ENCODE measurements at regions not wholly inside any gene's neighbourhood (a gene's known extent, or its start where the extent isn't known, plus 50 kb on each side); places are given as distances from the start of the nearest gene placed in this dataset.

GRCh38 chr5:176132471-176133288 lies 105.5 kb upstream of the SIMC1 start (continued):
- TF ChIP-seq TRIM24 (CRISPR knock-in tag; IDR thresholded peaks at IDR 0.05) (no peak), ZNF33B (CRISPR knock-in tag; IDR thresholded peaks at IDR 0.05) (no peak), ADNP (CRISPR knock-in tag; IDR thresholded peaks at IDR 0.05) (no peak), CENPT (CRISPR knock-in tag; IDR thresholded peaks at IDR 0.05; ENCODE audit: low read depth) (no peak), ZFYVE20 (CRISPR knock-in tag; IDR thresholded peaks at IDR 0.05; ENCODE audit: borderline replicate concordance, low read depth) (no peak), ZNF569 (CRISPR knock-in tag; IDR thresholded peaks at IDR 0.05; ENCODE audit: borderline replicate concordance) (no peak), GZF1 (CRISPR knock-in tag; IDR thresholded peaks at IDR 0.05) (no peak), NR0B2 (CRISPR knock-in tag; IDR thresholded peaks at IDR 0.05) (no peak), ERF (CRISPR knock-in tag; IDR thresholded peaks at IDR 0.05) (no peak)

- ChIA-PET POLR2A (no interaction called here), CTCF (ENCODE audit: low intra/inter-chr PET ratio, low total read pairs) (no interaction called here)
- no TSS peak for BruUV-seq (replicated peaks)
- no peaks in the 10 kb centered on the region for H3K9me3 ChIP-seq (ENCODE audit: low read length)
- intact Hi-C loops (cut with micrococcal nuclease; ENCODE audit: unreplicated experiment) (no loop called here), in situ Hi-C loops (cut with HindIII; ENCODE audit: extremely low pct_ligation_motif_present, low pct_unique_long_range_greater_than_20kb) (no loop called here)
- H3K27ac ChIP-seq (ENCODE audit: extremely low read length, insufficient read depth, low read length), result no peak overlapping the region
- no peak overlapping the region for H3K4me3 ChIP-seq (replicated peaks in 1 of 3; ENCODE audit: insufficient read depth in 1 of 3, low read depth in 2 of 3, low read length in 3 of 3)
- H3K4me2 ChIP-seq (ENCODE audit: low read depth, low read length), result no peak overlapping the region
- 0 out of 5 replicates have a peak, but pooled peaks cover 0 to 6% of the 10 kb centered on the region in 2 experiments for H3K27me3 ChIP-seq (ENCODE audit: control insufficient read depth in 1 of 2, insufficient read depth in 2 of 2, low read length in 2 of 2)
- WGBS (ENCODE audit: low lambda C conversion rate), result 84% methylated on average over 30 of the region's 34 CpGs
- no peak overlapping the region for H2AFZ ChIP-seq (ENCODE audit: low read length)
- ATAC-seq (no peak; the same call in 2 of the 3 replicates), DNase-seq (ENCODE audit: low spot score) (no peak), FAIRE-seq (no peak)
- no peaks in the 10 kb centered on the region for H3K79me2 ChIP-seq (ENCODE audit: insufficient read depth, low read length)
- H3K4me1 ChIP-seq (ENCODE audit: insufficient read depth, low read length), result no peaks in the 10 kb centered on the region
- H4K20me1 ChIP-seq (ENCODE audit: insufficient read depth, low read length), result no peaks in the 10 kb centered on the region
- no peak overlapping the region for H3K9ac ChIP-seq (ENCODE audit: insufficient read depth, low read depth, low read length)
- H3K36me3 ChIP-seq (replicated peaks in 1 of 2; ENCODE audit: control insufficient read depth in 1 of 2, insufficient read depth in 2 of 2, low read length in 2 of 2), result no peaks in the 10 kb centered on the region
- no peak for TF ChIP-seq ZNF607 (CRISPR knock-in tag; IDR thresholded peaks at IDR 0.05; ENCODE audit: borderline replicate concordance)
- TF ChIP-seq ZNF367 (CRISPR knock-in tag; IDR thresholded peaks at IDR 0.05; ENCODE audit: borderline replicate concordance), result no peak
- TF ChIP-seq KLF12 (CRISPR knock-in tag; IDR thresholded peaks at IDR 0.05; ENCODE audit: borderline replicate concordance), result no peak
- no peak for TF ChIP-seq HES4 (CRISPR knock-in tag; IDR thresholded peaks at IDR 0.05; ENCODE audit: borderline replicate concordance)
- TF ChIP-seq, protein P1, sequence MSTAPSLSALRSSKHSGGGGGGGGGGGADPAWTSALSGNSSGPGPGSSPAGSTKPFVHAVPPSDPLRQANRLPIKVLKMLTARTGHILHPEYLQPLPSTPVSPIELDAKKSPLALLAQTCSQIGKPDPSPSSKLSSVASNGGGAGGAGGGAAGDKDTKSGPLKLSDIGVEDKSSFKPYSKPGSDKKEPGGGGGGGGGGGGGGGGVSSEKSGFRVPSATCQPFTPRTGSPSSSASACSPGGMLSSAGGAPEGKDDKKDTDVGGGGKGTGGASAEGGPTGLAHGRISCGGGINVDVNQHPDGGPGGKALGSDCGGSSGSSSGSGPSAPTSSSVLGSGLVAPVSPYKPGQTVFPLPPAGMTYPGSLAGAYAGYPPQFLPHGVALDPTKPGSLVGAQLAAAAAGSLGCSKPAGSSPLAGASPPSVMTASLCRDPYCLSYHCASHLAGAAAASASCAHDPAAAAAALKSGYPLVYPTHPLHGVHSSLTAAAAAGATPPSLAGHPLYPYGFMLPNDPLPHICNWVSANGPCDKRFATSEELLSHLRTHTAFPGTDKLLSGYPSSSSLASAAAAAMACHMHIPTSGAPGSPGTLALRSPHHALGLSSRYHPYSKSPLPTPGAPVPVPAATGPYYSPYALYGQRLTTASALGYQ (CRISPR knock-in tag; IDR thresholded peaks at IDR 0.05), result no peak
- TF ChIP-seq, protein P2, sequence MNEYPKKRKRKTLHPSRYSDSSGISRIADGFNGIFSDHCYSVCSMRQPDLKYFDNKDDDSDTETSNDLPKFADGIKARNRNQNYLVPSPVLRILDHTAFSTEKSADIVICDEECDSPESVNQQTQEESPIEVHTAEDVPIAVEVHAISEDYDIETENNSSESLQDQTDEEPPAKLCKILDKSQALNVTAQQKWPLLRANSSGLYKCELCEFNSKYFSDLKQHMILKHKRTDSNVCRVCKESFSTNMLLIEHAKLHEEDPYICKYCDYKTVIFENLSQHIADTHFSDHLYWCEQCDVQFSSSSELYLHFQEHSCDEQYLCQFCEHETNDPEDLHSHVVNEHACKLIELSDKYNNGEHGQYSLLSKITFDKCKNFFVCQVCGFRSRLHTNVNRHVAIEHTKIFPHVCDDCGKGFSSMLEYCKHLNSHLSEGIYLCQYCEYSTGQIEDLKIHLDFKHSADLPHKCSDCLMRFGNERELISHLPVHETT (CRISPR knock-in tag; conservative IDR thresholded peaks at IDR 0.05), result no peak
- TF ChIP-seq ZMYM3 (CRISPR knock-in tag; IDR thresholded peaks at IDR 0.05), result no peak
- TF ChIP-seq RBAK (CRISPR knock-in tag; IDR thresholded peaks at IDR 0.05), result no peak
- TF ChIP-seq ZSCAN12 (CRISPR knock-in tag; IDR thresholded peaks at IDR 0.05), result no peak
- TF ChIP-seq PCBP1 (IDR thresholded peaks at IDR 0.05; ENCODE audit: borderline replicate concordance, low read depth, low read length), result no peak
- no peak for TF ChIP-seq FOXK1 (CRISPR knock-in tag; IDR thresholded peaks at IDR 0.05; ENCODE audit: borderline replicate concordance, low read depth)
These were observed 104.8 kb upstream of the SIMC1 start for GRCh38 chr5:176133289-176133870.

Measured in HepG2 (cell line).